HG03045 (cell line): ENCODE measurements at regions not wholly inside any gene's neighbourhood (a gene's known extent, or its start where the extent isn't known, plus 50 kb on each side); places are given as distances from the start of the nearest gene placed in this dataset.

Experiments
- ATAC-seq: cut with Tn5 transposase; IDR thresholded peaks from one replicate; pipeline ENCODE4 v1.9.1; 2021; ENCODE audit warnings: mild to moderate bottlenecking, moderate library complexity; ENCODE audit not compliant: unreplicated experiment

DNA sequence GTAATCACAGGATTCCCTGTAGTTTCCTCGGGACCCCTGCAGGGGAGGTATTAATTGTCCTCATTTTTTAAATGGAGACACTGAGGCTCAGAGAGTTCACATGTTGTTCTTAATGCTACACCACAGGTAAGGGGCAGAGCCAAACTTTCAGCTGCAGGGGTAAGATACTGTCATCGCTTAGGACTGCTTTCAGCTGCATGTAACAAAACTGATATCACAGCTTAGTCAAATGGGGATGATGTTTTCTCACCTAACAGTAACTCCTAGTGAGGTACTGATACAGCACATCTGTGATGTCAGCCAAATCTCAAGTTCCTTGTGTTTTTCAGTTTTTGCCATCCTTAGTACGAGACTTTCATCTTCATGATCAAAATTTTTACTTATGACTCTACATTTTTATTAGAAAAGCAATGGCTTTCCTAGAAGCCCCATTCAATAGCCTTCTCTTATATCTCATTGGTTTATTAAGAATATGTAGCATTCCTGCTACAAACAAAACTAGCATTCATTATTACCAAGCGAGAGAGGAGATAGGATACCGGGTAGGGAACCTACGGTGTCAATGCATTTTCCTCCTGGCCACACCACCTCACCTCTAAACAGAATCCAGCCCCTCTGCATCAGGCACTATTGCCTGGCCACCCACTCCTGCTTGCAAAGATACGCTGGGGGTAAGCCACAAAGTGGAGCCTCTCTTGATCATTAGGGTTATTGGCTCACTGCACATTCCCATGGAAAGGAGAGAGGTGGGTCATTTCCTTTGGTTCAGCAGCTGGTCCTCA lies 557.5 kb downstream of the CD83 start:
- no peak for ATAC-seq

- no peak for ATAC-seq
These were observed 558.5 kb downstream of the CD83 start for GRCh38 chr6:14676064-14676463.

DNA sequence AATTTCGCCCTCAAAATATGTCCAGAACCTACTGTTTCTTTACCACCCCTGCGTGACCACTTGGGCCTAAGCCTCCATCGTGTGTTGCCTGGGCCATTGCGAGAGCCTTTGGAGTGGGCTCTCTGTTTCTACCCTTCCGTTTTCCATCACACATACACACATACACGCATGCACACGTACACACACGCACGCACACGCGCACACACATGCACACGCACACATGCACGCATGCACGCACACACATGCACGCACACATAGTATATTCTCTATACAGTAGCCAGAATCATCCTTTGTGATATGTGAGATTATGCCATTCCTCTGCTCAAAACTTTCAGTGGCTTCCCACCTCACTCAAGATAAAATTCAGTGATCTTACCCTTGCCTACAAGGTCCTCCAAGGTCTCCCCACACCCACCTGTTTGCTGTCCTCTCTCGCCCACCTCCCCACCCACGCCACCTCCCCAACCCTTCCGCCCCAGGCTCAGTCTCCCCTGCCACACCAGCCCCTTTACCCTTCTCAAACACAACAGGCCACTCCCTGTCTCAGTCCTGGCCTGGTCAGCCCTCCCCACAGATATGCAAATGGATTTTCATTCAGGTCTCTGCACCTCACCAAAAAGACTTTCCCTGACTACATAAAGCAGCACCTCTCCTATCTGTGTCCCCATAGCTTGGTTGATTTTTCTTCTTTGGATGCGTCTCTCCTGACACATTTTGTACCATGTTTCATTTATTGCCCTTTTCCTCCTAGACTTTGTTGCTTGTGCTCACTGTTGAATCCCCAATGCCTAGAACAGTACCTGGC lies 559.6 kb downstream of the CD83 start:
- no peak for ATAC-seq

DNA sequence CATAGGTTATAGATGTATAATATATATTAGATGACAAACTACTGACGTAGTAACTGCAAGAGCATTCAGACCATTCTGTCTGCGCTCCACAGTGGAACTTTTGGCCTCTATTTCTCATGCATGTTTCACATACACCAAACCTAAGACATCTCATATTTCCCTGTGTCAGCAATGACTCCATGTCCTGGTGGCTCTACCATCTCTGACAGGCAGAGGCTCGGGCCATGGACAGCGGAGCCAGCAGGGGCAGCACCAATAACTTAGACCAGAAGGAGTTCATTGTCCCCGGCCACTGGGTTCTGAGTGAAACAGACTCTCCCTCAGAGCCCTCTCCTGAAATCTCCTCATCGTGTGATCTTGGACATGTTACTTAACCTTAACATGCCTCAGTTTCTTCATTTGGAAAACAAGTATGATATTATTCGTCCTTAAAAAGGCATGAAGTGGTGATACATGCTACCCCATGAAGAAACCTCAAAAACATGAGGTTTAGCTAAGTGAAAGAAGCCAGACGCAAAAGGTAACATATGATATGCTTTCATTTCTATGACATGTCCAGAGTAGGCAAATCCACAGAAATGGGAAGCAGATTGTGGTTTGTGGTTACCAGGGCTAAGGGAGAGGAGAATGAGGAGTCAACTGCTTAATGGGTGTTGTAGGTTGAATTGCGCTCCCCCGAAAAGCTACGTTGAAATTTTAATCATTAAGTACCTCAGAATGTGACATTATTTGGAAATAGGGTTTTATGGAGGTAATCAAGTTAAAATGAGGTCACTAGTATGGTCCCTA lies 564.0 kb upstream of the JARID2 start:
- ATAC-seq, result no peak

DNA sequence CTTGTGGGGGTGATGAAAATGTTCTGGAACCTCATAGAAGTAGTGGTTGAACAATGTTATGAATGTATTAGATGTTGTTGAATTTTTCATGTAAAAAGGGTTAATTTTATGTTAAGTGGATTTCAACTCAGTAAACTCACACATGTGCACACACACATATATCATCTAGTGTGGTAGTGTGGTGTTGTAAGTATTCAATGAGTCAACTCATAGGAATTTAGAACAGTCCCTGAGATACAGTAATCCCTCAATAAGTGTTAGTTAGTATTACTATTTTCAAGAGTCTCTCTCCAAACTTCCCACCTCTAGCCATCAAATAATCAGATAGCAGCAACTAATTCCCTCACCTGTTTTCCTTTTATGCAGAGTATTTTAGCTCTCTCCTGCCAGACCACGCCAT lies 563.1 kb upstream of the JARID2 start:
- ATAC-seq, result no peak

DNA sequence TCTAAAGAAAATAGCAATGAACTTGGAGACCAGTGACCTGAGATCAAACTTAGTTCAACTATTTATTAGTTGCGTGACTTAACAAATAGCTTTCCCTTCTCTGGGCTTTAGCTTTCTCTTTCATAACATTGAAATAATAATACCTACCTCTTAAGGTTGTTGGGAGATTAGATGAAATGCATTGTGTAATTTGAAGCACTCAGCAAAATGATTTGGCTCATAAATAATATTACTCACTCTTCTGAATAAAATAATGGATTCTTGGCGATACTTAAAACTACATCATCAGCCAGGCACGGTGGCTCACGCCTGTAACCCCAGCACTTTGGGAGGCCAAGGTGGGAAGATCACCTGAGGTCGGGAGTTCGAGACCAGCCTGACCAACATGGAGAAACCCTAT lies 556.2 kb upstream of the JARID2 start:
- ATAC-seq, result no peak

DNA sequence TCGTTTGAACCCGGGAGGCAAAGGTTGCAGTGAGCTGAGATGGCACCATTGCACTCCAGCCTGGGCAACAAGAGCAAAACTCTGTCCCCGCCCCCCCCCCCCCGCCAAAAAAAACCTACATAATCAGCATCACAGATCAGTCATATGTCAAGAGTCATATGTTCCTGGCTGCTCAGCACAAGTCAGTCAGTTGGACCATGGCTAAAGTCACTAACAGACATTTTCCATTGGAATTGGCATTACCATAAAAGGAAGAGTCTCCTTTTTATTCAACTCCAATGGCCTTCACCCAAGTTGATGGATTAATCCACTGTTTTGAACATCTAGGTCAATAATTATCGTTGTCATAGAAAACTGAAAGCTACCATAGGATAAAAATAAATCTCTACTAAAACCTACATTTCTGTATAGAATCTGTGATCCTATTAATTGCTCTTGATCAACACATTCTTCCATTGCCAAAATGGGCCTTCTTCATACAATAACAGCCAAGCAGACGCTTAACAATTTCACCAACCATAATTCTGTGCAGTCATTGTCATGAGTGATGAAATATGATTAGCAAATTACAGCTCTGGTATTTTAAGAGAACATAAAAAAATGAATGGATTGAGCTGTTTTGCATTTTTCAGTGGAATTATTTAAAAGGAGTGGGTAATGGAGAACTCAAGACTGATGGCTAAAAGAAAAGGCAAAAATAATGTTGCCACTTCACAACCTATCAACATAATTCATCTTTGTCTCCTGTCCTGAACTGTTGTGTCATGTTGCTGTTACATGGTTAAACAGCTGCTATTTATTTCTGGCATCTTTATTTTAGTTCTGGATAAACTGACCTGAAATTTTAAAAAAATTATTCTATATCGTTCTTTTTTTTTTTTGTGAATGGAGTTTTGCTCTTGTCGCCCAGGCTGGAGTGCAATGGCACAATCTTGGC lies 555.5 kb upstream of the JARID2 start:
- no peak for ATAC-seq

DNA sequence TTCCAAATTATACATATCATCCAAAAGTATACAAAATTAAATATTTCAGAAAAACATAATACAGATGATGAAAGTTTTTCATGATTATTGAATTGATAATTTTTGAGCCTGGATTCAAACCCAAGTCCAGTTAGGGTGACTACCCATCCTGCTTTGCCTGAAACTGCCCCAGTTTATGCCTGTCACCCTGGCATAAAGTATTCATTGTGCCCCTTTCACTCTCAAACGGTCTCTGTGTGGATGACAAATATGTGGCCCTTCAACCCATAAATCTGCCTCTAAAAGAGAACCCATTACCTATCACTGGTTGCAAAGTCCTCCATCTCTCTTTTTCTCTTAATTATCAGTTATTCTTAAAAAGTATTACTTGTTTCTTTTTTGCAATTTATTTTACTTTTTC lies 553.7 kb upstream of the JARID2 start:
- ATAC-seq, result no peak

GRCh38 chr6:14693301-14694192 lies 552.3 kb upstream of the JARID2 start:
- ATAC-seq, result no peak

GRCh38 chr6:14694308-14694707 lies 551.6 kb upstream of the JARID2 start:
- no peak for ATAC-seq

DNA sequence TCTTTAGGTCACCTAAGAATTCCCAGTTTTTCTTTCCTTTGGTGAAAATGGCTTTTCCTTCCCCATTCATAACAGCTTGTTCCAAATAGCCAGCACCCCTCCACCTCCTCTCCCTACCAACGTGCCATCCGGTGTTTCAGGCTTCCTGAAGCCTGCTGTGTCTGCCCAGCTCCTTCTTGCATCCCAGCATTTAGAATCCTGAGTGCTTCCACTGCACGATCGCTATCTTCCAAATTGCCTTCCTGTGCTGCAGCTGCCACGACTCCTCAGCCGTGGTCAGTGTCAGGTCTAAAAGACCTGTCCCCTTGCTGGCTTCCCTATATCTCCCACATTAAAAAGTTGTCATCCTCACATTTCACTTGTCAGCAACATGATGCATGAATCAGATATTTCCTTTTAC lies 550.3 kb upstream of the JARID2 start:
- no peak for ATAC-seq

- no peak for ATAC-seq
These were observed 549.5 kb upstream of the JARID2 start for GRCh38 chr6:14696367-14696766.

- no peak for ATAC-seq
These were observed 548.4 kb upstream of the JARID2 start for GRCh38 chr6:14697427-14697826.

GRCh38 chr6:14699803-14700601 lies 545.9 kb upstream of the JARID2 start:
- ATAC-seq, result no peak

GRCh38 chr6:14701946-14702345 lies 543.9 kb upstream of the JARID2 start:
- ATAC-seq, result no peak

DNA sequence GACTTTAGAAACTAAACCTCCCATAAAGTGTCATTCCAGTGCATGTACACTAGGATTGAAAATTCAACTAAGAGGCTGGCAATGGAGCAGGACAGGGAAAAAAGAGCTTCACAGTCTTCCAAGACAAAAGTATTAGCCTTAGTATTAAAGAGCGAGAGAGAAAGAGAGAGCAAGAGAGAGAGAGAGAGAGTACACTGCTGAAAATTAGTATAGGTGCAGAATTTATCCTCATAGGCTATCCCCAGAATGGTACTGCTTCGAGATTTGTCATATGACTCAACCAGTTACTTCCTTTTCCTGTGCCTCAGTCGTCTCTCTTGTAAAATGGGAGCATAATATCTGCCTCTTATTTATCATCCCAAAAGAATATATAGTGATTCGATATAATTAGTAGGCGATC lies 543.2 kb upstream of the JARID2 start:
- no peak for ATAC-seq

- ATAC-seq, result no peak
These were observed 542.3 kb upstream of the JARID2 start for GRCh38 chr6:14703586-14703985.

- no peak for ATAC-seq
These were observed 541.2 kb upstream of the JARID2 start for GRCh38 chr6:14704383-14705271.
